GM12878 (cell line): ENCODE measurements at regions not wholly inside any gene's neighbourhood (a gene's known extent, or its start where the extent isn't known, plus 50 kb on each side); places are given as distances from the start of the nearest gene placed in this dataset.

Experiments
- ATAC-seq: fragments of 200-7000 bp; cut with Tn5 transposase; 3 replicates; pipeline ENCODE4 v1.9.1; 2020; ENCODE audit warnings: mild to moderate bottlenecking, moderate library complexity
- BruUV-seq: library from RNA; stranded (reverse); fragments of 400-500 nt; replicated peaks from 2 replicates; lab custom pipeline; 2021; lab: Mats Ljungman, UMichigan
- CTCF ChIA-PET: fragments of 300-600 bp; sonication (Branson Sonifier 250); formaldehyde crosslinking; extraction: SDS; loops from one replicate; lab custom pipeline; 2021; ENCODE audit warnings: inconsistent platforms; lab: Yijun Ruan, JAX
- POLR2A ChIA-PET: fragments of 350-600 bp; formaldehyde crosslinking; extraction: SDS; loops from one replicate; lab custom pipeline; 2021; ENCODE audit warnings: inconsistent platforms; lab: Charles Lee
- RAD21 ChIA-PET: fragments of 300-600 bp; sonication (Branson Sonifier 250); formaldehyde crosslinking; loops from one replicate; lab custom pipeline; 2023; ENCODE audit warnings: antibody characterized with exemption; ENCODE audit not compliant: unreplicated experiment; lab: Charles Lee
- SMC1A ChIA-PET: fragments of 300-600 bp; sonication (Branson Sonifier 250); formaldehyde crosslinking; loops from one replicate; lab custom pipeline; 2023; ENCODE audit not compliant: unreplicated experiment, uncharacterized antibody; lab: Charles Lee
- DNase-seq: peaks from one replicate; pipeline ENCODE4 v3.0.0-alpha.2; 2011; ENCODE audit warnings: low read depth, low spot score
- FAIRE-seq: peaks from 3 replicates; lab custom pipeline; 2011; peaks lifted over from hg19 to GRCh38; lab: Jason Lieb, UNC
- H2AFZ ChIP-seq: 2 replicates; pipeline ENCODE4 v1.6.0; 2011; ENCODE audit warnings: low read depth, low read length, control low read depth; ENCODE audit not compliant: control insufficient read depth
- H3K27ac ChIP-seq: 2 replicates; pipeline ENCODE4 v1.5.1; 2011; ENCODE audit warnings: control low read depth; ENCODE audit not compliant: control insufficient read depth, insufficient read depth
- H3K27me3 ChIP-seq, 2 experiments: replicated peaks in 1 of 2; 2 replicates each; pipeline versions ENCODE4 v1.6.0 to v1.6.1; 2011; ENCODE audit warnings: low read length in 1 of 2; ENCODE audit not compliant: control insufficient read depth in 2 of 2, insufficient read depth in 2 of 2
- H3K36me3 ChIP-seq, 2 experiments: 2 replicates each; pipeline ENCODE4 v1.5.1; 2011; ENCODE audit warnings: low read length in 1 of 2; ENCODE audit not compliant: control insufficient read depth in 2 of 2, insufficient read depth in 2 of 2
- H3K4me1 ChIP-seq: 2 replicates; pipeline ENCODE4 v1.6.1; 2011; ENCODE audit warnings: mild to moderate bottlenecking, low read length, moderate library complexity, mixed read lengths; ENCODE audit not compliant: control insufficient read depth, insufficient read depth
- H3K4me2 ChIP-seq: 2 replicates; pipeline ENCODE4 v1.6.0; 2011; ENCODE audit warnings: control low read depth; ENCODE audit not compliant: control insufficient read depth, insufficient read depth
- H3K4me3 ChIP-seq: fragments of 200-600 bp; sonication (generic); 2 replicates; pipeline ENCODE4 v1.5.1; 2016
- H3K79me2 ChIP-seq: 2 replicates; pipeline ENCODE4 v1.6.0; 2011; ENCODE audit warnings: low read length; ENCODE audit not compliant: control insufficient read depth, insufficient read depth
- H3K9ac ChIP-seq: 2 replicates; pipeline ENCODE4 v1.8.0; 2011; ENCODE audit warnings: low read length, control low read depth, mixed read lengths; ENCODE audit not compliant: control insufficient read depth, insufficient read depth
- H3K9me3 ChIP-seq: replicated peaks from 3 replicates; pipeline ENCODE4 v1.5.1; 2011; ENCODE audit warnings: mild to moderate bottlenecking, low read length; ENCODE audit not compliant: control insufficient read depth, insufficient read depth
- H4K20me1 ChIP-seq: 2 replicates; pipeline ENCODE4 v1.6.0; 2011; ENCODE audit not compliant: control insufficient read depth, insufficient read depth
- ATF7 ChIP-seq: fragments of 450-650 bp; IDR thresholded peaks from 2 replicates; pipeline ENCODE4 v1.6.1; 2016; ENCODE audit warnings: low read depth, mild to moderate bottlenecking
- CHD2 ChIP-seq: IDR thresholded peaks from 2 replicates; pipeline ENCODE4 v1.6.1; 2011; ENCODE audit warnings: low read depth, low read length, improper control_type of control experiment, borderline replicate concordance
- CREB1 ChIP-seq: IDR thresholded peaks from 2 replicates; pipeline ENCODE4 v1.6.1; 2012; ENCODE audit warnings: low read depth, mild to moderate bottlenecking, inconsistent platforms
- CREM ChIP-seq: IDR thresholded peaks from 2 replicates; pipeline ENCODE4 v1.6.1; 2014; ENCODE audit warnings: antibody characterized with exemption, low read depth
- EGR1 ChIP-seq, 2 experiments: IDR thresholded peaks; 1 replicate in 1 of 2; 2 replicates in 1 of 2; pipeline ENCODE4 v1.6.1; 2011 to 2012; ENCODE audit warnings: low read depth in 2 of 2, low read length in 2 of 2, borderline replicate concordance in 1 of 2, mild to moderate bottlenecking in 1 of 2, moderate library complexity in 1 of 2
- HDAC2 ChIP-seq: fragments of 200-600 bp; sonication (generic); IDR thresholded peaks from 2 replicates; pipeline ENCODE4 v1.6.1; 2017
- LARP7 ChIP-seq: fragments of 450-650 bp; IDR thresholded peaks from 2 replicates; pipeline ENCODE4 v1.6.1; 2017; ENCODE audit warnings: mild to moderate bottlenecking
- RUNX3 ChIP-seq: IDR thresholded peaks from 2 replicates; pipeline ENCODE4 v1.6.1; 2012; ENCODE audit warnings: low read length, inconsistent platforms
- SREBF2 ChIP-seq: IDR thresholded peaks from 2 replicates; pipeline ENCODE4 v1.6.1; 2012; ENCODE audit warnings: mild to moderate bottlenecking, low read length
- ZBTB4 ChIP-seq: fragments of 450-650 bp; formaldehyde crosslinking; IDR thresholded peaks from 2 replicates; pipeline ENCODE4 v1.4.0; 2022; ENCODE audit warnings: mild to moderate bottlenecking, moderate library complexity
- WGBS: methylation state at CpG from one replicate; pipeline ENCODE4 v1.1.6; 2016; ENCODE audit warnings: low lambda C conversion rate; ENCODE audit not compliant: insufficient replicate concordance, insufficient coverage; ENCODE audit errors: missing lambda C conversion rate; 5-methylcytosine and 5-hydroxymethylcytosine counted together
- in situ Hi-C: fragments of 300-500 bp; cut with MboI; formaldehyde crosslinking; loops from 9 replicates; pipeline ENCODE4 v1.14.3; 2018; ENCODE audit warnings: mixed read lengths
- intact Hi-C: fragments of 100-400 bp; cut with micrococcal nuclease; formaldehyde crosslinking; loops from one replicate; pipeline ENCODE4 v1.14.2; 2022; ENCODE audit not compliant: unreplicated experiment

DNA sequence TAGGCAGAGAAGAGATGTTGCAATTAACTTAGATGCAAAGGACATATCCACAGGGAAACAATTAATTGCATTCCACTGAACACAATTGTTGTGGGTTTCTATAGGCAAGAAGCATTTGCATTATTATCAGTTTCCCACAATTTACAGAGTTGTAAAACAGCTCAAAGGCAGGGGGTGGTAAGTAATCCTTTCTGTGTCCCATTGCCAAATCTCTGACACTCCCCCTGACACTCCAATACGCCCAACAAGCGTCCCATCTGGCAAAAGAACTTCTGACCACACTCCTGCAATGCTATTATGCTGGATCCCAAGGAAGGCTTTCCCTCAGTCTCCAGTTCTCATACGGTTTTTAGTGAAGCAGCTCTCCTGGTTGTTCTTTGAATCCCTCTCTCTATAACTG lies 179.8 kb downstream of the CXCL12 start:
- no peaks in the 10 kb centered on the region for H3K79me2 ChIP-seq
- H3K9me3 ChIP-seq = no peaks in the 10 kb centered on the region; the same call in 2 of the 3 replicates
- H2AFZ ChIP-seq = no peak overlapping the region
- H3K36me3 ChIP-seq = no peaks in the 10 kb centered on the region
- BruUV-seq = no TSS peak
- intact Hi-C loops = no loop called here
- H3K27me3 ChIP-seq = no peaks in the 10 kb centered on the region
- no peak overlapping the region for H3K9ac ChIP-seq
- no peaks in the 10 kb centered on the region for H3K4me1 ChIP-seq
- ChIA-PET POLR2A (interaction anchor here (0.6 kb wide), 1 partner anchor 9 kb away, joined by 3 read pairs; no protein-coding TSS in a partner anchor), SMC1A (interaction anchor here (1.6 kb wide), 1 partner anchor 14 kb away, joined by 3 read pairs; no protein-coding TSS in a partner anchor)
- DNase-seq (no peak), FAIRE-seq (no peak)
- no peaks in the 10 kb centered on the region for H4K20me1 ChIP-seq
- H3K27ac ChIP-seq = no peak overlapping the region
- H3K4me2 ChIP-seq = no peak overlapping the region
- TF ChIP-seq CHD2 (no peak), CREM (no peak), HDAC2 (no peak), RUNX3 (no peak), LARP7 (no peak), EGR1 (IDR thresholded peaks at IDR 0.05; ENCODE audit: borderline replicate concordance in 1 of 2, low read depth in 2 of 2, low read length in 2 of 2) (no peak), ATF7 (no peak), SREBF2 (no peak), ZBTB4 (no peak), CREB1 (no peak)
- TF ChIP-seq, all 136 proteins: peak for 0
- 2% methylated on average over 3 of the region's 3 CpGs for WGBS
- ChIA-PET RAD21 (no interaction called here), CTCF (no interaction called here)
- ATAC-seq = no peak
- no peak overlapping the region for H3K4me3 ChIP-seq
- in situ Hi-C loops = no loop called here
